ENCODE measurements at regions not wholly inside any gene's neighbourhood (a gene's known extent, or its start where the extent isn't known, plus 50 kb on each side); places are given as distances from the start of the nearest gene placed in this dataset.
A peak's percentile ranks its signal among the peaks of the same experiment; 100 is the strongest.

DNA sequence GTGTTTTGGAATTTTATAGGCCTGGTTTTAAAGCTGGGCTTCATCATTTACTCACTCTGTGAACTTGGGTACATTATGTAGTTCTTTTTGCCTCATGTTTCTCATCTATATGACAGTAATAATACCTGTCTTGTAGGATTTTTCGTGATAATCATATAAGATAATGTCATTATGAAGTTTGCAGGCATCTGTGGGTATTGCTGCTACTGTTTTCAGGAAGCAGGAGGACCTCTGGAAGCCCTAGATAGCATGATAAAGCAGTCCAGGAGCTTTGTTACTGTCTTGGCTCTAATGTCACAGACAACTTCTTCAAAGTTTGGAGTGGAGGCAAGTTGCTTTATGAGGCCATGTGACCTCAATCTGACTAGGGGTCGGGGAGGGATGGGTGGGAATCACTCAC, 145.0 kb upstream of the MEIS2 start:
- Mint-ChIP-seq H3K27me3 (ENCODE audit: insufficient read depth) (peaks cover 5% of the 10 kb centered on the region), H3K36me3 (ENCODE audit: low read depth) (no peaks in the 10 kb centered on the region), H3K4me1 (ENCODE audit: low read depth) (no peaks in the 10 kb centered on the region), H3K27ac (no peak overlapping the region), H3K4me3 (no peak overlapping the region), H3K9me3 (no peaks in the 10 kb centered on the region)
- TF ChIP-seq, protein P1, sequence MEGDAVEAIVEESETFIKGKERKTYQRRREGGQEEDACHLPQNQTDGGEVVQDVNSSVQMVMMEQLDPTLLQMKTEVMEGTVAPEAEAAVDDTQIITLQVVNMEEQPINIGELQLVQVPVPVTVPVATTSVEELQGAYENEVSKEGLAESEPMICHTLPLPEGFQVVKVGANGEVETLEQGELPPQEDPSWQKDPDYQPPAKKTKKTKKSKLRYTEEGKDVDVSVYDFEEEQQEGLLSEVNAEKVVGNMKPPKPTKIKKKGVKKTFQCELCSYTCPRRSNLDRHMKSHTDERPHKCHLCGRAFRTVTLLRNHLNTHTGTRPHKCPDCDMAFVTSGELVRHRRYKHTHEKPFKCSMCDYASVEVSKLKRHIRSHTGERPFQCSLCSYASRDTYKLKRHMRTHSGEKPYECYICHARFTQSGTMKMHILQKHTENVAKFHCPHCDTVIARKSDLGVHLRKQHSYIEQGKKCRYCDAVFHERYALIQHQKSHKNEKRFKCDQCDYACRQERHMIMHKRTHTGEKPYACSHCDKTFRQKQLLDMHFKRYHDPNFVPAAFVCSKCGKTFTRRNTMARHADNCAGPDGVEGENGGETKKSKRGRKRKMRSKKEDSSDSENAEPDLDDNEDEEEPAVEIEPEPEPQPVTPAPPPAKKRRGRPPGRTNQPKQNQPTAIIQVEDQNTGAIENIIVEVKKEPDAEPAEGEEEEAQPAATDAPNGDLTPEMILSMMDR (IDR thresholded peaks at IDR 0.05): no peak
- no peak for DNase-seq

- Mint-ChIP-seq H3K27me3 (ENCODE audit: insufficient read depth) (peaks cover 3% of the 10 kb centered on the region), H3K36me3 (ENCODE audit: low read depth) (no peaks in the 10 kb centered on the region), H3K4me3 (no peak overlapping the region), H3K27ac (no peak overlapping the region), H3K9me3 (no peaks in the 10 kb centered on the region), H3K4me1 (ENCODE audit: low read depth) (no peaks in the 10 kb centered on the region)
- TF ChIP-seq, protein P1 (IDR thresholded peaks at IDR 0.05): no peak
- no peak for DNase-seq
Measured at GRCh38 chr15:37246065-37246464, 145.7 kb upstream of the MEIS2 start.

- Mint-ChIP-seq H3K36me3 (ENCODE audit: low read depth) (no peaks in the 10 kb centered on the region), H3K4me3 (no peak overlapping the region), H3K27me3 (ENCODE audit: insufficient read depth) (peaks cover 5% of the 10 kb centered on the region), H3K27ac (no peak overlapping the region), H3K9me3 (no peaks in the 10 kb centered on the region), H3K4me1 (ENCODE audit: low read depth) (no peaks in the 10 kb centered on the region)
- TF ChIP-seq, protein P1 (IDR thresholded peaks at IDR 0.05): no peak
- no peak for DNase-seq
Measured at GRCh38 chr15:37246856-37247255, 146.5 kb upstream of the MEIS2 start.

- TF ChIP-seq, protein P1 (IDR thresholded peaks at IDR 0.05): no peak
- Mint-ChIP-seq H3K9me3 (no peaks in the 10 kb centered on the region), H3K4me1 (ENCODE audit: low read depth) (no peaks in the 10 kb centered on the region), H3K36me3 (ENCODE audit: low read depth) (no peaks in the 10 kb centered on the region), H3K27me3 (ENCODE audit: insufficient read depth) (peaks cover 4% of the 10 kb centered on the region), H3K27ac (no peak overlapping the region), H3K4me3 (no peak overlapping the region)
- DNase-seq: no peak
Measured at GRCh38 chr15:37249249-37249648, 148.9 kb upstream of the MEIS2 start.

GRCh38 chr15:37252530-37252929, 152.2 kb upstream of the MEIS2 start:
- no peak for DNase-seq
- H3K27me3 Mint-ChIP-seq (ENCODE audit: insufficient read depth): peaks cover 4% of the 10 kb centered on the region
- H3K4me3 Mint-ChIP-seq: no peak overlapping the region
- H3K9me3 Mint-ChIP-seq: no peaks in the 10 kb centered on the region
- no peak overlapping the region for H3K27ac Mint-ChIP-seq
- TF ChIP-seq, protein P1 (IDR thresholded peaks at IDR 0.05): no peak
- H3K4me1 Mint-ChIP-seq (ENCODE audit: low read depth): no peaks in the 10 kb centered on the region
- H3K36me3 Mint-ChIP-seq (ENCODE audit: low read depth): no peaks in the 10 kb centered on the region

GRCh38 chr15:37253877-37254276, 153.5 kb upstream of the MEIS2 start:
- no peaks in the 10 kb centered on the region for H3K4me1 Mint-ChIP-seq (ENCODE audit: low read depth)
- H3K36me3 Mint-ChIP-seq (ENCODE audit: low read depth): no peaks in the 10 kb centered on the region
- no peaks in the 10 kb centered on the region for H3K9me3 Mint-ChIP-seq
- no peak overlapping the region for H3K4me3 Mint-ChIP-seq
- TF ChIP-seq, protein P1 (IDR thresholded peaks at IDR 0.05): no peak
- peaks cover 3% of the 10 kb centered on the region for H3K27me3 Mint-ChIP-seq (ENCODE audit: insufficient read depth)
- H3K27ac Mint-ChIP-seq: no peak overlapping the region
- DNase-seq: peak; percentile 32

All from HFFc6 (cell line).